Spleen (tissue), 7 donors: ENCODE measurements at regions not wholly inside any gene's neighbourhood (a gene's known extent, or its start where the extent isn't known, plus 50 kb on each side); places are given as distances from the start of the nearest gene placed in this dataset.

Experiments used
- POLR2A ChIP-seq, 3 donors: fragments of 450-650 bp; IDR thresholded peaks; one replicate each; pipeline ENCODE4 v1.5.1; 2017; ENCODE audit warnings: antibody characterized with exemption in 3 of 3, mild to moderate bottlenecking in 1 of 3
- TF ChIP-seq, protein P1 (sequence below), 11 experiments: fragments of 200-600 bp in 7 of 11; fragments of 450-650 bp in 4 of 11; sonication (generic) in 4 of 11; IDR thresholded peaks in 8 of 11; conservative IDR thresholded peaks in 3 of 11; 1 replicate in 7 of 11; 2 replicates in 4 of 11; pipeline versions ENCODE4 v1.4.0 to v1.8.0; 2016 to 2021; ENCODE audit warnings: antibody characterized with exemption in 11 of 11, inconsistent platforms in 4 of 11, mild to moderate bottlenecking in 1 of 11
- donor health status: DM: no; HTN: no; CAD: no; lungs with moderate emphysema.
- donor health status: DM: no; HTN: no; CAD: no.
- donor health status: DM: no; HTN: no; CAD: no.

DNA sequence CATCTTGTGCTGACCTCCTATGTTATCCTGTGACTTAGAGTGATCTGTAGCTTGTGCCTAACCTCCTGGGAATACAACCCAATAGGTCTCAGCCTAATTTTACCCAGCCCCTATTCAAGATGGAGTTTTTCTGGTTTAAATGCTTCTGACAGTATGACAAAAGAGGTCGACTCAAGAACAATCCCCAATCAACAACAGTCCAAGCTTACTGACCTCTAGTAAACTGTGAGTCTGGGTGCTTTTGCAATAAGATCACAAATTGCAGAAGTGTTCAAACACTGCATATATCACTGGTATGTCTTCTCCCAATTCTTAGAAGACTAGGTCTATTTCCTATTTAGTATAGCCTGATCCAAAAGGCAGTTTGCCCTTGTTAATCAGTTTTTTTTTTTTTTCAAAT, 323.5 kb upstream of the PTGER4 start:
- TF ChIP-seq POLR2A (IDR thresholded peaks at IDR 0.05): no peak
- TF ChIP-seq, protein P1, sequence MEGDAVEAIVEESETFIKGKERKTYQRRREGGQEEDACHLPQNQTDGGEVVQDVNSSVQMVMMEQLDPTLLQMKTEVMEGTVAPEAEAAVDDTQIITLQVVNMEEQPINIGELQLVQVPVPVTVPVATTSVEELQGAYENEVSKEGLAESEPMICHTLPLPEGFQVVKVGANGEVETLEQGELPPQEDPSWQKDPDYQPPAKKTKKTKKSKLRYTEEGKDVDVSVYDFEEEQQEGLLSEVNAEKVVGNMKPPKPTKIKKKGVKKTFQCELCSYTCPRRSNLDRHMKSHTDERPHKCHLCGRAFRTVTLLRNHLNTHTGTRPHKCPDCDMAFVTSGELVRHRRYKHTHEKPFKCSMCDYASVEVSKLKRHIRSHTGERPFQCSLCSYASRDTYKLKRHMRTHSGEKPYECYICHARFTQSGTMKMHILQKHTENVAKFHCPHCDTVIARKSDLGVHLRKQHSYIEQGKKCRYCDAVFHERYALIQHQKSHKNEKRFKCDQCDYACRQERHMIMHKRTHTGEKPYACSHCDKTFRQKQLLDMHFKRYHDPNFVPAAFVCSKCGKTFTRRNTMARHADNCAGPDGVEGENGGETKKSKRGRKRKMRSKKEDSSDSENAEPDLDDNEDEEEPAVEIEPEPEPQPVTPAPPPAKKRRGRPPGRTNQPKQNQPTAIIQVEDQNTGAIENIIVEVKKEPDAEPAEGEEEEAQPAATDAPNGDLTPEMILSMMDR (IDR thresholded peaks at IDR 0.05 in 8 of 11, conservative IDR thresholded peaks at IDR 0.05 in 3 of 11): no peak
